SK-N-SH (cell line): ENCODE measurements at regions not wholly inside any gene's neighbourhood (a gene's known extent, or its start where the extent isn't known, plus 50 kb on each side); places are given as distances from the start of the nearest gene placed in this dataset.

ENCODE experiments used
- CTCF ChIA-PET: fragments of 300-600, 350-600 bp; formaldehyde crosslinking; extraction: SDS; loops from one replicate; lab custom pipeline; 2021; lab: Yijun Ruan, JAX
- POLR2A ChIA-PET: fragments of 350-600 bp; sonication (Branson Sonifier 250); formaldehyde crosslinking; extraction: SDS; loops from one replicate; lab custom pipeline; 2020; ENCODE audit warnings: antibody characterized with exemption, inconsistent platforms; lab: Yijun Ruan, JAX
- DNase-seq: peaks from one replicate; pipeline ENCODE4 v3.0.0; 2012
- H2AFZ ChIP-seq: fragments of 200-600 bp; sonication (generic); 2 replicates; pipeline ENCODE4 v1.8.1; 2016; ENCODE audit warnings: antibody characterized with exemption, mild to moderate bottlenecking, low read depth
- H3F3A ChIP-seq: fragments of 200-600 bp; sonication (generic); replicated peaks from 2 replicates; pipeline ENCODE3; 2016; ENCODE audit warnings: antibody characterized with exemption, mild to moderate bottlenecking; ENCODE audit not compliant: insufficient read depth
- H3K27ac ChIP-seq, 2 experiments: fragments of 200-500 bp in 1 of 2; fragments of 200-600 bp in 1 of 2; sonication (Bioruptor generic) in 1 of 2; sonication (generic), shearing (Covaris generic) in 1 of 2; 2 replicates each; pipeline versions ENCODE4 v1.5.1 to v1.6.1; 2014 to 2016; ENCODE audit warnings: low read depth in 2 of 2, inconsistent platforms in 1 of 2, low read length in 1 of 2, mild to moderate bottlenecking in 1 of 2, mixed read lengths in 1 of 2
- H3K27me3 ChIP-seq: fragments of 200-600 bp; sonication (generic), shearing (Covaris generic); 2 replicates; pipeline ENCODE4 v1.6.1; 2016; ENCODE audit warnings: mixed run types; ENCODE audit not compliant: insufficient read depth
- H3K36me3 ChIP-seq, 2 experiments: fragments of 200-500 bp in 1 of 2; fragments of 200-600 bp in 1 of 2; sonication (Bioruptor generic) in 1 of 2; sonication (generic) in 1 of 2; replicated peaks in 1 of 2; 2 replicates each; pipeline versions ENCODE3 to v1.5.1; 2014 to 2016; ENCODE audit warnings: low read length in 1 of 2, mild to moderate bottlenecking in 1 of 2; ENCODE audit not compliant: insufficient read depth in 2 of 2, control insufficient read depth in 1 of 2
- H3K4me1 ChIP-seq, 2 experiments: fragments of 200-500 bp in 1 of 2; fragments of 200-600 bp in 1 of 2; sonication (Bioruptor generic) in 1 of 2; sonication (generic), shearing (Covaris generic) in 1 of 2; 2 replicates each; pipeline versions ENCODE4 v1.5.1 to v1.6.1; 2014 to 2016; ENCODE audit warnings: low read depth in 1 of 2, low read length in 1 of 2, mixed run types in 1 of 2; ENCODE audit not compliant: insufficient read depth in 2 of 2, control insufficient read depth in 1 of 2
- H3K4me2 ChIP-seq: fragments of 200-600 bp; sonication (generic), shearing (Covaris generic); 2 replicates; pipeline ENCODE4 v1.6.1; 2017; ENCODE audit warnings: mixed run types
- H3K4me3 ChIP-seq, 2 experiments: fragments of 200-500 bp in 1 of 2; fragments of 200-600 bp in 1 of 2; sonication (Bioruptor generic) in 1 of 2; sonication (generic), shearing (Covaris generic) in 1 of 2; 2 replicates each; pipeline versions ENCODE4 v1.5.1 to v1.8.1; 2014 to 2016; ENCODE audit warnings: low read depth in 2 of 2, inconsistent platforms in 1 of 2, low read length in 1 of 2, mild to moderate bottlenecking in 1 of 2, mixed read lengths in 1 of 2, moderate library complexity in 1 of 2
- H3K79me2 ChIP-seq: fragments of 200-600 bp; sonication (generic); 2 replicates; pipeline ENCODE4 v1.8.1; 2017; ENCODE audit warnings: mild to moderate bottlenecking; ENCODE audit not compliant: insufficient read depth
- H3K9ac ChIP-seq: fragments of 200-600 bp; sonication (generic); 2 replicates; pipeline ENCODE4 v1.6.1; 2017; ENCODE audit warnings: mixed run types
- H3K9me2 ChIP-seq: fragments of 200-600 bp; sonication (generic); 2 replicates; pipeline ENCODE4 v1.6.1; 2017; ENCODE audit warnings: mixed run types
- H3K9me3 ChIP-seq: fragments of 200-600 bp; sonication (generic); 2 replicates; pipeline ENCODE4 v1.6.1; 2017; ENCODE audit warnings: mixed run types, mild to moderate bottlenecking, moderate library complexity
- H4K20me1 ChIP-seq: fragments of 200-600 bp; sonication (generic); 2 replicates; pipeline ENCODE4 v1.6.1; 2017; ENCODE audit warnings: mild to moderate bottlenecking, mixed run types; ENCODE audit not compliant: insufficient read depth
- ELF1 ChIP-seq: IDR thresholded peaks from 2 replicates; pipeline ENCODE4 v1.4.0; 2012
- EZH2phosphoT487 ChIP-seq: fragments of 200-600 bp; sonication (generic); IDR thresholded peaks from 2 replicates; pipeline ENCODE4 v1.6.1; 2017; ENCODE audit warnings: low read depth, mixed run types, mild to moderate bottlenecking, antibody characterized with exemption, moderate library complexity, borderline replicate concordance
- GABPA ChIP-seq: IDR thresholded peaks from 2 replicates; pipeline ENCODE4 v1.4.0; 2012; ENCODE audit warnings: low read depth, mild to moderate bottlenecking
- GATA2 ChIP-seq: sonication (generic); formaldehyde crosslinking; IDR thresholded peaks from 2 replicates; pipeline ENCODE4 v1.5.0; 2020; ENCODE audit warnings: mild to moderate bottlenecking, missing genetic modification reagents
- MAX ChIP-seq: IDR thresholded peaks from 2 replicates; pipeline ENCODE4 v1.4.0; 2012; ENCODE audit warnings: low read depth
- MEF2A ChIP-seq: IDR thresholded peaks from 2 replicates; pipeline ENCODE4 v1.4.0; 2012; ENCODE audit warnings: low read depth, borderline replicate concordance
- NFIC ChIP-seq: IDR thresholded peaks from 2 replicates; pipeline ENCODE4 v1.4.0; 2012; ENCODE audit warnings: borderline replicate concordance
- POLR2AphosphoS5 ChIP-seq: IDR thresholded peaks from 2 replicates; pipeline ENCODE4 v1.6.1; 2012; ENCODE audit warnings: low read depth, low read length
- RAD21 ChIP-seq: IDR thresholded peaks from 2 replicates; pipeline ENCODE4 v1.6.1; 2012; ENCODE audit warnings: mild to moderate bottlenecking, low read length
- SMC3 ChIP-seq: IDR thresholded peaks from 2 replicates; pipeline ENCODE4 v1.6.1; 2012; ENCODE audit warnings: low read depth, low read length, improper control_type of control experiment
- TAF1 ChIP-seq: IDR thresholded peaks from 2 replicates; pipeline ENCODE4 v1.6.1; 2012; ENCODE audit warnings: low read depth, mild to moderate bottlenecking, low read length, moderate library complexity, borderline replicate concordance
- TCF12 ChIP-seq: IDR thresholded peaks from 2 replicates; pipeline ENCODE4 v1.4.0; 2012
- TEAD4 ChIP-seq: IDR thresholded peaks from 2 replicates; pipeline ENCODE4 v1.4.0; 2012; ENCODE audit warnings: mild to moderate bottlenecking, borderline replicate concordance; ENCODE audit not compliant: insufficient read depth
- YY1 ChIP-seq: IDR thresholded peaks from 2 replicates; pipeline ENCODE4 v1.4.0; 2012; ENCODE audit warnings: low read depth, mild to moderate bottlenecking
- ZBTB33 ChIP-seq: IDR thresholded peaks from 2 replicates; pipeline ENCODE4 v1.4.0; 2012; ENCODE audit warnings: low read depth, borderline replicate concordance
- WGBS: methylation state at CpG from one replicate; pipeline ENCODE4 v1.1.6; 2017; ENCODE audit warnings: low lambda C conversion rate; 5-methylcytosine and 5-hydroxymethylcytosine counted together
- TF ChIP-seq, protein P1 (sequence below): fragments of 200-600 bp; sonication (generic); IDR thresholded peaks from 2 replicates; pipeline ENCODE4 v1.6.1; 2017; ENCODE audit warnings: antibody characterized with exemption, mild to moderate bottlenecking, moderate library complexity
- TF ChIP-seq, protein P2 (sequence below): IDR thresholded peaks from 2 replicates; pipeline ENCODE4 v1.6.1; 2012; ENCODE audit warnings: mild to moderate bottlenecking, low read depth, low read length, moderate library complexity
- TF ChIP-seq, protein P3 (sequence below): IDR thresholded peaks from 2 replicates; pipeline ENCODE4 v1.4.0; 2012; ENCODE audit warnings: low read depth, borderline replicate concordance

- peaks cover 0 to 13% of the 10 kb centered on the region in 2 experiments; a peak in 2 of 4 replicates for H3K4me1 ChIP-seq
- no peak overlapping the region for H3K9ac ChIP-seq
- no peak overlapping the region for H2AFZ ChIP-seq
- H3K27ac ChIP-seq: no peak overlapping the region
- no peak overlapping the region for H3K4me3 ChIP-seq
- H3K36me3 ChIP-seq: no peaks in the 10 kb centered on the region
- no peak overlapping the region for H3K4me2 ChIP-seq
- H3F3A ChIP-seq: no peaks in the 10 kb centered on the region
- ChIA-PET POLR2A (no interaction called here), CTCF (interaction anchor here (1.2 kb wide), 1 partner anchor 18 kb away, joined by 3 read pairs; no protein-coding TSS in a partner anchor)
- no peak for DNase-seq
- H3K9me3 ChIP-seq: no peaks in the 10 kb centered on the region
- 27% methylated on average over 2 of the region's 2 CpGs for WGBS
- H3K79me2 ChIP-seq: no peaks in the 10 kb centered on the region
- no peaks in the 10 kb centered on the region for H3K27me3 ChIP-seq
- no peak for TF ChIP-seq RAD21
- TF ChIP-seq, protein P1, sequence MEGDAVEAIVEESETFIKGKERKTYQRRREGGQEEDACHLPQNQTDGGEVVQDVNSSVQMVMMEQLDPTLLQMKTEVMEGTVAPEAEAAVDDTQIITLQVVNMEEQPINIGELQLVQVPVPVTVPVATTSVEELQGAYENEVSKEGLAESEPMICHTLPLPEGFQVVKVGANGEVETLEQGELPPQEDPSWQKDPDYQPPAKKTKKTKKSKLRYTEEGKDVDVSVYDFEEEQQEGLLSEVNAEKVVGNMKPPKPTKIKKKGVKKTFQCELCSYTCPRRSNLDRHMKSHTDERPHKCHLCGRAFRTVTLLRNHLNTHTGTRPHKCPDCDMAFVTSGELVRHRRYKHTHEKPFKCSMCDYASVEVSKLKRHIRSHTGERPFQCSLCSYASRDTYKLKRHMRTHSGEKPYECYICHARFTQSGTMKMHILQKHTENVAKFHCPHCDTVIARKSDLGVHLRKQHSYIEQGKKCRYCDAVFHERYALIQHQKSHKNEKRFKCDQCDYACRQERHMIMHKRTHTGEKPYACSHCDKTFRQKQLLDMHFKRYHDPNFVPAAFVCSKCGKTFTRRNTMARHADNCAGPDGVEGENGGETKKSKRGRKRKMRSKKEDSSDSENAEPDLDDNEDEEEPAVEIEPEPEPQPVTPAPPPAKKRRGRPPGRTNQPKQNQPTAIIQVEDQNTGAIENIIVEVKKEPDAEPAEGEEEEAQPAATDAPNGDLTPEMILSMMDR: no peak
- no peak for TF ChIP-seq ZBTB33
- no peak for TF ChIP-seq TEAD4
- no peak for TF ChIP-seq ELF1
- no peak for TF ChIP-seq TAF1
- TF ChIP-seq GABPA: no peak
- TF ChIP-seq, protein P2, sequence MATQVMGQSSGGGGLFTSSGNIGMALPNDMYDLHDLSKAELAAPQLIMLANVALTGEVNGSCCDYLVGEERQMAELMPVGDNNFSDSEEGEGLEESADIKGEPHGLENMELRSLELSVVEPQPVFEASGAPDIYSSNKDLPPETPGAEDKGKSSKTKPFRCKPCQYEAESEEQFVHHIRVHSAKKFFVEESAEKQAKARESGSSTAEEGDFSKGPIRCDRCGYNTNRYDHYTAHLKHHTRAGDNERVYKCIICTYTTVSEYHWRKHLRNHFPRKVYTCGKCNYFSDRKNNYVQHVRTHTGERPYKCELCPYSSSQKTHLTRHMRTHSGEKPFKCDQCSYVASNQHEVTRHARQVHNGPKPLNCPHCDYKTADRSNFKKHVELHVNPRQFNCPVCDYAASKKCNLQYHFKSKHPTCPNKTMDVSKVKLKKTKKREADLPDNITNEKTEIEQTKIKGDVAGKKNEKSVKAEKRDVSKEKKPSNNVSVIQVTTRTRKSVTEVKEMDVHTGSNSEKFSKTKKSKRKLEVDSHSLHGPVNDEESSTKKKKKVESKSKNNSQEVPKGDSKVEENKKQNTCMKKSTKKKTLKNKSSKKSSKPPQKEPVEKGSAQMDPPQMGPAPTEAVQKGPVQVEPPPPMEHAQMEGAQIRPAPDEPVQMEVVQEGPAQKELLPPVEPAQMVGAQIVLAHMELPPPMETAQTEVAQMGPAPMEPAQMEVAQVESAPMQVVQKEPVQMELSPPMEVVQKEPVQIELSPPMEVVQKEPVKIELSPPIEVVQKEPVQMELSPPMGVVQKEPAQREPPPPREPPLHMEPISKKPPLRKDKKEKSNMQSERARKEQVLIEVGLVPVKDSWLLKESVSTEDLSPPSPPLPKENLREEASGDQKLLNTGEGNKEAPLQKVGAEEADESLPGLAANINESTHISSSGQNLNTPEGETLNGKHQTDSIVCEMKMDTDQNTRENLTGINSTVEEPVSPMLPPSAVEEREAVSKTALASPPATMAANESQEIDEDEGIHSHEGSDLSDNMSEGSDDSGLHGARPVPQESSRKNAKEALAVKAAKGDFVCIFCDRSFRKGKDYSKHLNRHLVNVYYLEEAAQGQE: no peak
- TF ChIP-seq SMC3: no peak
- no peak for TF ChIP-seq YY1
- TF ChIP-seq MEF2A: no peak
- no peak for TF ChIP-seq POLR2AphosphoS5
- no peak for TF ChIP-seq EZH2phosphoT487
- TF ChIP-seq, protein P3, sequence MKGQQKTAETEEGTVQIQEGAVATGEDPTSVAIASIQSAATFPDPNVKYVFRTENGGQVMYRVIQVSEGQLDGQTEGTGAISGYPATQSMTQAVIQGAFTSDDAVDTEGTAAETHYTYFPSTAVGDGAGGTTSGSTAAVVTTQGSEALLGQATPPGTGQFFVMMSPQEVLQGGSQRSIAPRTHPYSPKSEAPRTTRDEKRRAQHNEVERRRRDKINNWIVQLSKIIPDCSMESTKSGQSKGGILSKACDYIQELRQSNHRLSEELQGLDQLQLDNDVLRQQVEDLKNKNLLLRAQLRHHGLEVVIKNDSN: no peak
- TF ChIP-seq NFIC: no peak
- no peak for TF ChIP-seq GATA2 (CRISPR knock-in tag)
- TF ChIP-seq TCF12: no peak
- TF ChIP-seq MAX: no peak
- H3K9me2 ChIP-seq: no peaks in the 10 kb centered on the region
- no peaks in the 10 kb centered on the region for H4K20me1 ChIP-seq
Measured at GRCh38 chr17:68714676-68715075, 113.5 kb upstream of the FAM20A start.
